Activated CD4-positive, alpha-beta T cell treated with anti-CD3 and anti-CD28 coated beads, Interleukin-2, amount 10 ng/mL, durations not matched to agents 7 days and 5 days (primary cell): ENCODE measurements at regions not wholly inside any gene's neighbourhood (a gene's known extent, or its start where the extent isn't known, plus 50 kb on each side); places are given as distances from the start of the nearest gene placed in this dataset.
"Not testable (repeated sequence)": the region's sequence is repeated elsewhere in the genome, so short reads cannot be mapped to it uniquely, and the experiment has no call there.

Experiments
- CTCF ChIA-PET: fragments of 350-600 bp; sonication (Branson Sonifier 250); formaldehyde crosslinking; loops from one replicate; lab custom pipeline; 2021; ENCODE audit warnings: antibody characterized with exemption; lab: Charles Lee
- POLR2A ChIA-PET: fragments of 350-600 bp; sonication (Branson Sonifier 250); formaldehyde crosslinking; loops from one replicate; lab custom pipeline; 2021; ENCODE audit warnings: antibody characterized with exemption; lab: Charles Lee
- DNase-seq: peaks from one replicate; pipeline ENCODE4 v3.0.0-alpha.2; 2020
- H3K27ac Mint-ChIP-seq: one replicate; pipeline ENCODE4 v1.8.0; 2021; ENCODE audit warnings: mild to moderate bottlenecking, moderate library complexity, mixed read lengths
- H3K27me3 Mint-ChIP-seq: one replicate; pipeline ENCODE4 v1.8.0; 2021; ENCODE audit warnings: mixed read lengths
- H3K36me3 Mint-ChIP-seq: one replicate; pipeline ENCODE4 v1.8.0; 2021; ENCODE audit warnings: low read depth, mixed read lengths
- H3K4me1 Mint-ChIP-seq: one replicate; pipeline ENCODE4 v1.8.0; 2021; ENCODE audit warnings: mixed read lengths
- H3K4me3 Mint-ChIP-seq: one replicate; pipeline ENCODE4 v1.8.0; 2021; ENCODE audit warnings: mild to moderate bottlenecking, moderate library complexity, mixed read lengths
- H3K9me3 Mint-ChIP-seq: one replicate; pipeline ENCODE4 v1.8.0; 2021; ENCODE audit warnings: mixed read lengths

DNA sequence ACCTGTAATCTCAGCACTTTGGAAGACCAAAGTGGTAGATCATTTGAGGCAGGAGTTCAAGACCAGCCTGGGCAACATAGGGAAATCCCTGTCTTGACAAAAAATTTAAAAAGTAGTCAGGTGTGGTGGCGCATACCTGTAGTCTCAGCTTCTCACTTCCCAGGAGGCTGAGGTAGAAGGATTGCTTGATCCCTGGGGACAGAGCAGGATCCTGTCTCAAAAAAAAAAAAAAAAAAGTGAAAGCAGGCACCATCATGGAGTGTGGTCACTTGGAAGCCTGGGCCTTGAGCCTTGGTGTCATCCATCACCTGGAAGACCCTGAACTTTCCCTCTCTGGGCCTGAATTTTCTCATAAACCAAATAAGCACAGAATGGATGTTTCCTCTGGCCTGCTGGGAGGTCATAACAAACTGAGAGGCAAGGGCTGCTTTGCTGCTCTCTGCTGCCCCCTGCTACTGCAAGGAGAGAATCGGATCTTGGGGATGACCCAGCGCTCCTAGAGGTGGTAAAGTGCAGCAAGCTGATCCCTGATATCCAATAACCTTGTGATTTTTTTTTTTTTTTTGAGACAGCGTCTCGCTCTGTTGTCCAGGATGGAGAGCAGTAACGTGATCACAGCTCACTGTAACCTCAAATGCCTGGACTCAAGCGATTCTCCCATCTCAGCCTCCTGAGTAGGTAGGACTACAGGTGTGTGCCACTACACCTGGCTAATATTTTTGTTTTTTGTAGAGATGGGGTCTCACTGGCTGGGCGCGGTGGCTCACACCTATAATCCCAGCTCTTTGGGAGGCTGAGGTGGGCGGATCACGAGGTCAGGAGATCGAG lies 75.9 kb upstream of the RNU2-1 start:
- DNase-seq = no peak

DNA sequence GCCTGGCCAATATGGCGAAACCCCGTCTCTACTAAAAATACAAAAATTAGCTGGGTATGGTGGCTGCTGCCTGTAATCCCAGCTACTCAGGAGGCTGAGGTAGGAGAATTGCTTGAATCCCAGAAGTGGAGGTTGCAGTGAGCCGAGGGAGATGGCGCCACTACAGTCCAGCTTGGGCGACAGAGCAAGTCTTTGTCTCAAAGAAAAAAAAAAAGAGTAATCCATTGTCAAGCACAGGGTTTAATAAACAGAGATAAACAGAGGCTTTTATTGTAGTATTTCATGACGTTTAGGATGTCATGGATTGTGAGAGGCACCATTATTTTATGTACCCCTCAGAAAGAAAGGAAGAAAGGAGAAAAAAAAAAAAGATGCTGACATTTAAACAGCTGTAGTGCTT lies 75.2 kb upstream of the RNU2-1 start:
- Mint-ChIP-seq H3K27me3 (no peaks in the 10 kb centered on the region), H3K4me1 (peaks cover 2% of the 10 kb centered on the region), H3K4me3 (no peak overlapping the region), H3K9me3 (no peaks in the 10 kb centered on the region), H3K27ac (no peak overlapping the region), H3K36me3 (no peaks in the 10 kb centered on the region)
- POLR2A ChIA-PET = no interaction called here
- DNase-seq = no peak
- CTCF ChIA-PET = interaction anchor here (0.6 to 1.2 kb wide), 8 partner anchors 9 to 979 kb away, joined by 3 to 4 read pairs (median 3); no protein-coding TSS in a partner anchor

More for the DNA sequence above, 75.9 kb upstream of the RNU2-1 start:
- no peaks in the 10 kb centered on the region for H3K36me3 Mint-ChIP-seq
- H3K27me3 Mint-ChIP-seq = no peaks in the 10 kb centered on the region
- CTCF ChIA-PET = interaction anchor here (0.7 to 1.2 kb wide), 7 partner anchors 31 to 980 kb away, joined by 3 to 4 read pairs (median 3); no protein-coding TSS in a partner anchor
- H3K9me3 Mint-ChIP-seq = no peaks in the 10 kb centered on the region
- H3K27ac Mint-ChIP-seq = no peak overlapping the region
- H3K4me3 Mint-ChIP-seq = no peak overlapping the region
- POLR2A ChIA-PET = no interaction called here
- peaks cover 2% of the 10 kb centered on the region for H3K4me1 Mint-ChIP-seq

DNA sequence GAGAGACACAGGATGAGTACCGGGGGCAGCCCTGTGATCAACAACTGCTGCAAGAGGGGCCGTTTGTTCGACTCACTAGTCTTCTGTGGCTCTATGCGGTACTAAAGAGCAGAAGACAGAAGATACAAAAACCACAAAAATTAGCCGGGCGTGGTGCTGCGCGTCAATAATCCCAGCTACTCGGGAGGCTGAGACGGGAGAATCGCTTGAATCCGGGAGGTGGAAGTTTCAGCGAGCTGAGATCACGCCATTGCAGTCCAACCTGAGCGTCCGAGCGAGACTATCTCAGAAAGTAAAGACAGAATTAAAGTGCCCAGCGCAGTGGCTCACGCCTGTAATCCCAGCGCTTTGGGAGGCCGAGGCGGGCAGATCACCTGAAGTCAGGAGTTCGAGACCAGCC lies 71.0 kb upstream of the RNU2-1 start:
- POLR2A ChIA-PET, H3K36me3 Mint-ChIP-seq, H3K9me3 Mint-ChIP-seq, CTCF ChIA-PET, H3K4me3 Mint-ChIP-seq, H3K4me1 Mint-ChIP-seq, H3K27ac Mint-ChIP-seq, DNase-seq, H3K27me3 Mint-ChIP-seq: not testable (repeated sequence)

DNA sequence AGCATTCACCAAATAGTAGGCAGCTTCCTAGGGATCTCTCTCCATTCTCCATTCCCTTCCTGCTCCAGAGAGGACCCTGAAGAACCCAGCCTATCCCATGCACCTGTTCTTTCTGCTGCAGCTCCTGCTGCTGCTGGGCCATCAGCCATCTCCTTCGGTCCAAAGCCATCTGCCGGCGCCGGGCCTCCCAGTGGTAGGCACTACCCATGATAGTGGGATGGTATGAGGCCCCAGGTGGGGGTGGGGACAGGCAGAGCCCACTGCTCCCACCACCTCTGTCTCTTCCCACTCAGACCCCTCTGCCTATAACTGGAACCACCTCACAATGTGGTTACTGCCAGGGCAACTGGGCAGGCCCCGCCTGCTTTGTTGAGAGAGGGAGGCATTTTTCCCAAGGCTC lies 69.3 kb upstream of the RNU2-1 start:
- POLR2A ChIA-PET, H3K9me3 Mint-ChIP-seq, DNase-seq, CTCF ChIA-PET, H3K27me3 Mint-ChIP-seq, H3K36me3 Mint-ChIP-seq, H3K4me1 Mint-ChIP-seq, H3K4me3 Mint-ChIP-seq, H3K27ac Mint-ChIP-seq: not testable (repeated sequence)

DNA sequence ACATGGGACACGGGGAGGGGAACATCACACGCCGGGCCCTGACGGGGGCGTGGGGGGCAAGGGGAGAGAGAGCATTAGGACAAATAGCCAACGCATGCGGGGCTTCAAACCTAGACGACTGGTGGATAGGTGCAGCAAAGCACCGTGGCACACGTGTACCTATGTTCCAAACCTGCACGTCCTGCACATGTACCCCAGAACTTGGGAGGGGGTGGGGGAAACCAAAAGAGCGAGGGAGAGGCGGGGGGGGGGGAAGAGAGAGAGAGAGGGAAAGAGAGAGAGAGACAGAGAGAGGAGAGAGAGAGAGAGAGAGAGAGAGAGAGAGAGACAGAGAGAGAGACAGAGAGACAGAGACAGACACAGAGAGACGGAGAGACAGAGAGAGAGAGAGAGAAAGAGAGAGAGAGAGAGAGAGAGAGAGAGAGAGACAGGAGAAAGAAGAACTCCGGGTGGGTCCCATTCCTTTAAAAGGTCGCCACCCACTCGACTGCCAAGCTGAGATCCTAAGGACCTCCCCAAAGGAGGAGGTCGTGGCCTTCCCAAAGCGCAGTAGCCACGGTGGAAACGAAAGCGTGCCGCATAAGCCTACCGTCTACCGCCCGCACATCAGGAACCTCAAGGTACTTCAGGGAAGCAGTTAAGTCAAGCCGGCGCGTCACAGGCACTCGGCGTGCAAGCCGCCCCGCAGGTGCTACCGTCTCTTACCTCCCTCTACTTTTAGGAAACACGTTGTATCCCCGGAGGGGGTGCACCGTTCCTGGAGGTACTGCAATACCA lies 65.7 kb upstream of the RNU2-1 start:
- DNase-seq, H3K27ac Mint-ChIP-seq, H3K27me3 Mint-ChIP-seq, CTCF ChIA-PET, H3K4me3 Mint-ChIP-seq, H3K4me1 Mint-ChIP-seq, H3K9me3 Mint-ChIP-seq, POLR2A ChIA-PET, H3K36me3 Mint-ChIP-seq: not testable (repeated sequence)

DNA sequence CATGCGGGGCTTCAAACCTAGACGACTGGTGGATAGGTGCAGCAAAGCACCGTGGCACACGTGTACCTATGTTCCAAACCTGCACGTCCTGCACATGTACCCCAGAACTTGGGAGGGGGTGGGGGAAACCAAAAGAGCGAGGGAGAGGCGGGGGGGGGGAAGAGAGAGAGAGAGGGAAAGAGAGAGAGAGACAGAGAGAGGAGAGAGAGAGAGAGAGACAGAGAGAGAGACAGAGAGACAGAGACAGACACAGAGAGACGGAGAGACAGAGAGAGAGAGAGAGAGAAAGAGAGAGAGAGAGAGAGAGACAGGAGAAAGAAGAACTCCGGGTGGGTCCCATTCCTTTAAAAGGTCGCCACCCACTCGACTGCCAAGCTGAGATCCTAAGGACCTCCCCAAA lies 55.9 kb upstream of the RNU2-1 start:
- H3K27ac Mint-ChIP-seq, H3K4me3 Mint-ChIP-seq, H3K4me1 Mint-ChIP-seq, POLR2A ChIA-PET, H3K9me3 Mint-ChIP-seq, H3K36me3 Mint-ChIP-seq, DNase-seq, H3K27me3 Mint-ChIP-seq, CTCF ChIA-PET: not testable (repeated sequence)

DNA sequence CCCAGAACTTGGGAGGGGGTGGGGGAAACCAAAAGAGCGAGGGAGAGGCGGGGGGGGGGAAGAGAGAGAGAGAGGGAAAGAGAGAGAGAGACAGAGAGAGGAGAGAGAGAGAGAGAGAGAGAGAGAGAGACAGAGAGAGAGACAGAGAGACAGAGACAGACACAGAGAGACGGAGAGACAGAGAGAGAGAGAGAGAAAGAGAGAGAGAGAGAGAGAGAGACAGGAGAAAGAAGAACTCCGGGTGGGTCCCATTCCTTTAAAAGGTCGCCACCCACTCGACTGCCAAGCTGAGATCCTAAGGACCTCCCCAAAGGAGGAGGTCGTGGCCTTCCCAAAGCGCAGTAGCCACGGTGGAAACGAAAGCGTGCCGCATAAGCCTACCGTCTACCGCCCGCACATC lies 49.8 kb upstream of the RNU2-1 start:
- H3K9me3 Mint-ChIP-seq, DNase-seq, H3K36me3 Mint-ChIP-seq, H3K27me3 Mint-ChIP-seq, H3K4me1 Mint-ChIP-seq, POLR2A ChIA-PET, CTCF ChIA-PET: not testable (repeated sequence)
- Mint-ChIP-seq H3K27ac (peak overlapping the region; percentile 88), H3K4me3 (peak overlapping the region; percentile 55)
